Astrocyte (in vitro differentiated cells and primary cell): ENCODE measurements at regions not wholly inside any gene's neighbourhood (a gene's known extent, or its start where the extent isn't known, plus 50 kb on each side); places are given as distances from the start of the nearest gene placed in this dataset.
A peak's percentile ranks its signal among the peaks of the same experiment; 100 is the strongest.

Source experiments
- DNase-seq: peaks from one replicate; pipeline ENCODE4 v3.0.0-alpha.2; 2010; ENCODE audit warnings: low read depth
- FAIRE-seq: peaks from 2 replicates; lab custom pipeline; 2011; peaks lifted over from hg19 to GRCh38; lab: Jason Lieb, UNC
- H2AFZ ChIP-seq: 2 replicates; pipeline ENCODE4 v1.6.0; 2012; ENCODE audit warnings: low read depth, low read length, inconsistent platforms
- H3K27ac ChIP-seq: 2 replicates; pipeline ENCODE4 v1.5.1; 2011; ENCODE audit warnings: low read depth, low read length, inconsistent platforms
- H3K27me3 ChIP-seq: 2 replicates; pipeline ENCODE4 v1.6.0; 2011; ENCODE audit warnings: low read length, inconsistent platforms; ENCODE audit not compliant: insufficient read depth
- H3K36me3 ChIP-seq: 2 replicates; pipeline ENCODE4 v1.5.1; 2011; ENCODE audit warnings: low read length, inconsistent platforms; ENCODE audit not compliant: insufficient read depth
- H3K4me1 ChIP-seq: 2 replicates; pipeline ENCODE4 v1.5.1; 2011; ENCODE audit warnings: low read length, inconsistent platforms; ENCODE audit not compliant: insufficient read depth
- H3K4me2 ChIP-seq: 2 replicates; pipeline ENCODE4 v1.6.0; 2012; ENCODE audit warnings: low read length, inconsistent platforms
- H3K4me3 ChIP-seq: 2 replicates; pipeline ENCODE4 v1.5.1; 2011; ENCODE audit warnings: low read depth, mild to moderate bottlenecking, low read length, inconsistent platforms; ENCODE audit not compliant: insufficient read depth
- H3K79me2 ChIP-seq: 2 replicates; pipeline ENCODE4 v1.6.0; 2012; ENCODE audit warnings: mild to moderate bottlenecking, low read length, inconsistent platforms; ENCODE audit not compliant: insufficient read depth
- H3K9ac ChIP-seq: 2 replicates; pipeline ENCODE4 v1.6.0; 2012; ENCODE audit warnings: mild to moderate bottlenecking, low read length, inconsistent platforms
- H3K9me3 ChIP-seq: 2 replicates; pipeline ENCODE4 v1.5.1; 2012; ENCODE audit warnings: low read depth, mild to moderate bottlenecking, low read length, inconsistent platforms; ENCODE audit not compliant: insufficient read depth
- H4K20me1 ChIP-seq: 2 replicates; pipeline ENCODE4 v1.6.0; 2012; ENCODE audit warnings: low read length, inconsistent platforms; ENCODE audit not compliant: insufficient read depth
- H3K27ac Mint-ChIP-seq: one replicate; pipeline ENCODE4 v1.8.0; 2021; ENCODE audit warnings: mild to moderate bottlenecking, mixed read lengths; ENCODE audit not compliant: unreplicated experiment
- H3K27me3 Mint-ChIP-seq: one replicate; pipeline ENCODE4 v1.8.0; 2021; ENCODE audit warnings: low read depth, mixed read lengths; ENCODE audit not compliant: unreplicated experiment
- H3K36me3 Mint-ChIP-seq: one replicate; pipeline ENCODE4 v1.8.0; 2021; ENCODE audit warnings: low read depth, mixed read lengths; ENCODE audit not compliant: unreplicated experiment
- H3K4me1 Mint-ChIP-seq: one replicate; pipeline ENCODE4 v1.8.0; 2021; ENCODE audit warnings: low read depth, mixed read lengths; ENCODE audit not compliant: unreplicated experiment
- H3K4me3 Mint-ChIP-seq: one replicate; pipeline ENCODE4 v1.8.0; 2021; ENCODE audit warnings: mild to moderate bottlenecking, moderate library complexity, mixed read lengths; ENCODE audit not compliant: unreplicated experiment
- H3K9me3 Mint-ChIP-seq: one replicate; pipeline ENCODE4 v1.8.0; 2021; ENCODE audit warnings: mild to moderate bottlenecking, mixed read lengths; ENCODE audit not compliant: unreplicated experiment
- EZH2 ChIP-seq: IDR thresholded peaks from 2 replicates; pipeline ENCODE4 v1.6.1; 2012; ENCODE audit warnings: mild to moderate bottlenecking, low read length, inconsistent platforms; ENCODE audit not compliant: insufficient read depth
- TF ChIP-seq, protein P1 (sequence below): IDR thresholded peaks from 2 replicates; pipeline ENCODE4 v1.5.1; 2011; ENCODE audit warnings: low read depth, mild to moderate bottlenecking, inconsistent platforms, low read length, moderate library complexity; ENCODE audit not compliant: insufficient read depth

DNA sequence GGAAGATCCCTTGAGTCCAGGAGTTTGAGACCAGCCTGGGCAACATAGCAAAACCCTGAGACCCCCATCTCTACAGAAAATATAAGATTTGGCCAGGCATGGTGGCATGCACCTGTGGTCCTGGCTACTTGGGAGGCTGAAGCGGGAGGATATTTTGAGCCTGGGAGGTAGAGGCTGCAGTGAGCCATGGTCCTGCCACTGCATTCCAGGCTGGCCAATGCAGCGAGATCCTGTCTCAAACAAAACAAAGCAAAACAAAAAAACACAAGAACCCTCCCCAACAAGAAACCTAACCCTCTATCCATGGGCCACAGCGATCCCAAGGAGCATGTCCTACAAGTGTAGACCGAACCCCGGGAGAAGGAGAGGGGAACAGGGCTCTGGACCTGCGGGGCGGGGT, 133.3 kb downstream of the MGAT5B start:
- no peak for DNase-seq
- Histone ChIP-seq H4K20me1 (no peaks in the 10 kb centered on the region), H3K79me2 (no peaks in the 10 kb centered on the region), H3K4me3 (no peak overlapping the region), H3K27ac (peak overlapping the region; percentile 59), H2AFZ (no peak overlapping the region), H3K4me2 (no peak overlapping the region), H3K9ac (peak overlapping the region; percentile 38), H3K36me3 (no peaks in the 10 kb centered on the region), H3K27me3 (no peaks in the 10 kb centered on the region), H3K4me1 (peaks cover 31% of the 10 kb centered on the region), H3K9me3 (no peaks in the 10 kb centered on the region)
- peaks cover 25% of the 10 kb centered on the region for H3K4me1 Mint-ChIP-seq
- FAIRE-seq, result no peak
- TF ChIP-seq EZH2, result no peak
- TF ChIP-seq, protein P1, sequence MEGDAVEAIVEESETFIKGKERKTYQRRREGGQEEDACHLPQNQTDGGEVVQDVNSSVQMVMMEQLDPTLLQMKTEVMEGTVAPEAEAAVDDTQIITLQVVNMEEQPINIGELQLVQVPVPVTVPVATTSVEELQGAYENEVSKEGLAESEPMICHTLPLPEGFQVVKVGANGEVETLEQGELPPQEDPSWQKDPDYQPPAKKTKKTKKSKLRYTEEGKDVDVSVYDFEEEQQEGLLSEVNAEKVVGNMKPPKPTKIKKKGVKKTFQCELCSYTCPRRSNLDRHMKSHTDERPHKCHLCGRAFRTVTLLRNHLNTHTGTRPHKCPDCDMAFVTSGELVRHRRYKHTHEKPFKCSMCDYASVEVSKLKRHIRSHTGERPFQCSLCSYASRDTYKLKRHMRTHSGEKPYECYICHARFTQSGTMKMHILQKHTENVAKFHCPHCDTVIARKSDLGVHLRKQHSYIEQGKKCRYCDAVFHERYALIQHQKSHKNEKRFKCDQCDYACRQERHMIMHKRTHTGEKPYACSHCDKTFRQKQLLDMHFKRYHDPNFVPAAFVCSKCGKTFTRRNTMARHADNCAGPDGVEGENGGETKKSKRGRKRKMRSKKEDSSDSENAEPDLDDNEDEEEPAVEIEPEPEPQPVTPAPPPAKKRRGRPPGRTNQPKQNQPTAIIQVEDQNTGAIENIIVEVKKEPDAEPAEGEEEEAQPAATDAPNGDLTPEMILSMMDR, result no peak
- H3K4me3 Mint-ChIP-seq, result no peak overlapping the region
- H3K27me3 Mint-ChIP-seq, result peaks cover 7% of the 10 kb centered on the region
- H3K9me3 Mint-ChIP-seq, result no peaks in the 10 kb centered on the region
- no peak overlapping the region for H3K27ac Mint-ChIP-seq
- H3K36me3 Mint-ChIP-seq, result no peaks in the 10 kb centered on the region

DNA sequence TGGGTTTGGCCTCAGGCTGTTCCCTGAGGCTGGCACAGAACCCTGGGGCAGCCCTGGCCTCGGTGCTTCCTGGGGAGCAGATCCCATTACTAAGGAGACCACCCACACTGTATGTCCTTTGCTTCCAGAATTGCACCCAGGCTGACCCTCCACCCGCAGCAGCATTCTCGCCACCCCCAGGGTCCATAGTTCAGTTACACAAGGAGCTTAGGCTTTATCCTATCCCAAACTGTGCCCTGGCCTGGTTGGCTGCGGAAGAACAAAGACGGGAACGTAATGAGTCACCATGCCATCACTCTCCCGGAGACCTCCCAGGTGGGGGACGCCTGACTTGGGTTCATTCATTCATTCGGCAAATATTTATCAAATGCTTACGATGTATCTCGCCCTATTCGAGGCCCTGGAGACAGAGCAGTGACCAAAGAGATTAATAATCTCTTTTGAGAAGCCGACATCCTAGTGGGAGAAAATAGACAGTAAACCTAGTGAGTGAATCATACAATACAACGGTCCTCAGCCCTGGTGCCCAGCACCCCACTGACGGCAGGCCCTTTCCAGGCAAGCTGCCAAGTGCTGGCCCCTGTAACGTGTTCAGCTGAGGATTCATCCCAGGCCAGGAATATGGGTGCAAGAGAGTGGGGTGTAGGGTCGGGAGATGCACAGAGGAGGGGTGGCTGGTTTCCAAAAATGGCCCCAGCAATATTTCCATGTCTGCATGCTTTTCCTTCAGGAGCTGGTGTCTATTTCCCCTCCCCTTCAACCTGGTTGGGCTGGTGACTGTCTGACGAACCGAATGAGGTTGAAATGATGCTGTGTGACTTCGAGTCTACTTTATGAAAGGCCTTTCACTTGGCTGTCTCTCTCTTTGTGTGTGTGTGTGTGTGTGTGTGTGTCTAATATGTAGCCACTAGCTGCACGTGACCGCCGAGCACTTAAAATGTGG, 134.2 kb downstream of the MGAT5B start:
- Histone ChIP-seq H3K9me3 (no peaks in the 10 kb centered on the region), H2AFZ (no peak overlapping the region), H3K27ac (peak overlapping the region; percentile 63), H4K20me1 (no peaks in the 10 kb centered on the region), H3K36me3 (no peaks in the 10 kb centered on the region), H3K4me2 (peak overlapping the region; percentile 70), H3K9ac (peak overlapping the region; percentile 38), H3K4me1 (peaks cover 31% of the 10 kb centered on the region), H3K27me3 (no peaks in the 10 kb centered on the region), H3K79me2 (no peaks in the 10 kb centered on the region), H3K4me3 (no peak overlapping the region)
- H3K4me1 Mint-ChIP-seq, result peaks cover 20% of the 10 kb centered on the region
- H3K27me3 Mint-ChIP-seq, result peaks cover 10% of the 10 kb centered on the region
- peak overlapping the region; percentile 75 for H3K27ac Mint-ChIP-seq
- peak; percentile 90 for DNase-seq
- H3K36me3 Mint-ChIP-seq, result no peaks in the 10 kb centered on the region
- TF ChIP-seq, protein P1, result no peak
- TF ChIP-seq EZH2, result no peak
- H3K9me3 Mint-ChIP-seq, result no peaks in the 10 kb centered on the region
- H3K4me3 Mint-ChIP-seq, result no peak overlapping the region
- peak; percentile 75 for FAIRE-seq

DNA sequence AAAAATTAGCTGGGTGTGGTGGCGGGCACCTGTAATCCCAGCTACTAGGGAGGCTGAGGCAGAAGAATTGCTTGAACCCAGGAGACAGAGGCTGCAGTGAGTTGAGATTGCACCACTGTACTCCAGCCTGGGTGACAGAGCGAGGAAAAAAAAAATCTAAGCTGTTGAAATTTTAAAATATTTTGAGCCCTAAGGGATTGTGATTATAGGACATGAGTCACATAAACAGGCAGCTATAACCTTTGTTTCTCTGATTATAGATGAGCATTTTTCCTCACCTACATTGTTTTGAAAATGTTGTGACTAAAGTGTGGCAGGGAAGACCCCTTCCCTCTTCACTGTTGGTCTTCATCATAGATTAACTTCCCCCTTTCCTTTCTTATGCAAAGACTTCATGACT, 135.5 kb downstream of the MGAT5B start:
- peaks cover 16% of the 10 kb centered on the region for H3K27me3 Mint-ChIP-seq

More for the DNA sequence above, 135.5 kb downstream of the MGAT5B start:
- Histone ChIP-seq H3K4me3 (no peak overlapping the region), H3K4me2 (no peak overlapping the region), H3K36me3 (no peaks in the 10 kb centered on the region), H3K9me3 (no peaks in the 10 kb centered on the region), H3K4me1 (peaks cover 22% of the 10 kb centered on the region), H3K79me2 (no peaks in the 10 kb centered on the region), H4K20me1 (no peaks in the 10 kb centered on the region), H3K9ac (no peak overlapping the region), H3K27ac (no peak overlapping the region), H2AFZ (no peak overlapping the region), H3K27me3 (no peaks in the 10 kb centered on the region)
- Mint-ChIP-seq H3K36me3 (no peaks in the 10 kb centered on the region), H3K27ac (no peak overlapping the region), H3K9me3 (no peaks in the 10 kb centered on the region), H3K4me3 (no peak overlapping the region), H3K4me1 (peaks cover 10% of the 10 kb centered on the region)
- no peak for DNase-seq
- no peak for TF ChIP-seq EZH2
- TF ChIP-seq, protein P1, result no peak
- no peak for FAIRE-seq
